GM23248 (cell line): ENCODE measurements at regions not wholly inside any gene's neighbourhood (a gene's known extent, or its start where the extent isn't known, plus 50 kb on each side); places are given as distances from the start of the nearest gene placed in this dataset.

ENCODE experiments used
- EZH2 ChIP-seq: fragments of 200-600 bp; sonication (generic); IDR thresholded peaks from 2 replicates; pipeline ENCODE4 v1.6.1; 2018; ENCODE audit warnings: antibody characterized with exemption, mild to moderate bottlenecking; ENCODE audit not compliant: insufficient read depth, poor library complexity, severe bottlenecking
- EZH2phosphoT487 ChIP-seq: fragments of 200-600 bp; sonication (generic); IDR thresholded peaks from 2 replicates; pipeline ENCODE4 v1.6.1; 2018; ENCODE audit warnings: antibody characterized with exemption, moderate library complexity, mild to moderate bottlenecking, low read depth; ENCODE audit not compliant: insufficient read depth

GRCh38 chr1:29557066-29557465 lies 320.7 kb downstream of the PTPRU start:
- TF ChIP-seq EZH2: no peak
- TF ChIP-seq EZH2phosphoT487: no peak
